Neural cell (in vitro differentiated cells): ENCODE measurements at regions not wholly inside any gene's neighbourhood (a gene's known extent, or its start where the extent isn't known, plus 50 kb on each side); places are given as distances from the start of the nearest gene placed in this dataset.

ENCODE experiments used
- H2AFZ ChIP-seq: fragments of 200-600, 300-800 bp; sonication (generic), shearing (Covaris generic); 2 replicates; pipeline ENCODE4 v1.6.0; 2014; ENCODE audit warnings: low read depth, mild to moderate bottlenecking, antibody characterized with exemption, low read length, moderate library complexity
- H3F3A ChIP-seq: fragments of 200-600 bp; shearing (Covaris generic); 2 replicates; pipeline ENCODE4 v1.6.1; 2016; ENCODE audit warnings: mild to moderate bottlenecking, moderate library complexity, mixed read lengths, antibody characterized with exemption, low read length; ENCODE audit not compliant: insufficient read depth, poor library complexity, severe bottlenecking
- H3K27ac ChIP-seq: fragments of 200-600, 300-800 bp; sonication (generic), shearing (Covaris generic); 2 replicates; pipeline ENCODE4 v1.5.1; 2014; ENCODE audit warnings: mild to moderate bottlenecking, low read length, moderate library complexity
- H3K27me3 ChIP-seq: fragments of 300-800, 200-600 bp; sonication (generic), shearing (Covaris generic); 2 replicates; pipeline ENCODE4 v1.6.0; 2014; ENCODE audit warnings: mild to moderate bottlenecking, low read depth, low read length, moderate library complexity; ENCODE audit not compliant: insufficient read depth
- H3K36me3 ChIP-seq: fragments of 300-800, 200-600 bp; sonication (generic), shearing (Covaris generic); 2 replicates; pipeline ENCODE4 v1.5.1; 2014; ENCODE audit warnings: mild to moderate bottlenecking, antibody characterized with exemption, low read length, moderate library complexity; ENCODE audit not compliant: insufficient read depth
- H3K4me2 ChIP-seq: fragments of 300-800, 200-600 bp; sonication (generic), shearing (Covaris generic); 2 replicates; pipeline ENCODE4 v1.6.0; 2014; ENCODE audit warnings: mild to moderate bottlenecking, low read length
- H3K4me3 ChIP-seq: fragments of 300-800, 200-600 bp; sonication (generic), shearing (Covaris generic); 2 replicates; pipeline ENCODE4 v1.5.1; 2014; ENCODE audit warnings: mild to moderate bottlenecking, low read length, moderate library complexity
- H3K79me2 ChIP-seq: fragments of 200-600 bp; shearing (Covaris generic); replicated peaks from 2 replicates; pipeline ENCODE4 v1.6.0; 2014; ENCODE audit warnings: mild to moderate bottlenecking, low read length, moderate library complexity; ENCODE audit not compliant: insufficient read depth
- H3K9ac ChIP-seq: fragments of 300-800, 200-600 bp; sonication (generic), shearing (Covaris generic); 2 replicates; pipeline ENCODE4 v1.6.1; 2016; ENCODE audit warnings: mild to moderate bottlenecking, low read length, mixed read lengths
- H3K9me2 ChIP-seq: fragments of 200-600 bp; shearing (Covaris generic); 2 replicates; pipeline ENCODE4 v1.6.1; 2016; ENCODE audit warnings: mild to moderate bottlenecking, low read length, mixed read lengths; ENCODE audit not compliant: insufficient read depth
- H3K9me3 ChIP-seq: fragments of 200-600, 300-800 bp; sonication (generic), shearing (Covaris generic); 2 replicates; pipeline ENCODE4 v1.6.1; 2016; ENCODE audit warnings: mild to moderate bottlenecking, mixed run types, low read length, moderate library complexity, mixed read lengths
- H4K20me1 ChIP-seq: fragments of 200-600 bp; shearing (Covaris generic); 2 replicates; pipeline ENCODE4 v1.6.1; 2016; ENCODE audit warnings: mild to moderate bottlenecking, mixed run types; ENCODE audit not compliant: insufficient read depth
- CTCF ChIP-seq: fragments of 450-650 bp; IDR thresholded peaks from 2 replicates; pipeline ENCODE4 v1.5.1; 2014; ENCODE audit warnings: antibody characterized with exemption, mild to moderate bottlenecking, moderate library complexity; ENCODE audit not compliant: poor library complexity, severe bottlenecking
- EP300 ChIP-seq: fragments of 450-650 bp; conservative IDR thresholded peaks from 2 replicates; pipeline ENCODE4 v1.6.1; 2014; ENCODE audit warnings: antibody characterized with exemption, mild to moderate bottlenecking, moderate library complexity; ENCODE audit not compliant: poor library complexity, severe bottlenecking
- EZH2 ChIP-seq: fragments of 200-600, 300-800 bp; shearing (Covaris generic), sonication (generic); IDR thresholded peaks from 2 replicates; pipeline ENCODE4 v1.6.1; 2014; ENCODE audit warnings: antibody characterized with exemption, low read length, borderline replicate concordance, mild to moderate bottlenecking; ENCODE audit not compliant: insufficient read depth, poor library complexity, severe bottlenecking
- MXI1 ChIP-seq: fragments of 450-650 bp; conservative IDR thresholded peaks from 2 replicates; pipeline ENCODE4 v1.6.1; 2014; ENCODE audit warnings: antibody characterized with exemption, mild to moderate bottlenecking; ENCODE audit not compliant: poor library complexity, severe bottlenecking
- POLR2AphosphoS5 ChIP-seq: IDR thresholded peaks from 2 replicates; pipeline ENCODE4 v1.6.1; 2012
- RAD21 ChIP-seq: fragments of 450-650 bp; conservative IDR thresholded peaks from 2 replicates; pipeline ENCODE4 v1.6.1; 2014; ENCODE audit warnings: antibody characterized with exemption, mild to moderate bottlenecking, moderate library complexity
- REST ChIP-seq: IDR thresholded peaks from 2 replicates; pipeline ENCODE4 v1.6.1; 2012; ENCODE audit warnings: borderline replicate concordance
- SMC3 ChIP-seq: fragments of 450-650 bp; conservative IDR thresholded peaks from 2 replicates; pipeline ENCODE4 v1.6.1; 2014; ENCODE audit warnings: antibody characterized with exemption, mild to moderate bottlenecking, moderate library complexity; ENCODE audit not compliant: poor library complexity
- TAF1 ChIP-seq: IDR thresholded peaks from 2 replicates; pipeline ENCODE4 v1.6.1; 2012; ENCODE audit warnings: low read depth

- H3K9ac ChIP-seq: no peak overlapping the region
- H3K4me3 ChIP-seq: no peak overlapping the region
- H3K27ac ChIP-seq: peak overlapping the region; percentile 94
- no peaks in the 10 kb centered on the region for H3K9me3 ChIP-seq
- H3K27me3 ChIP-seq: no peaks in the 10 kb centered on the region
- H3K36me3 ChIP-seq: no peaks in the 10 kb centered on the region
- no peaks in the 10 kb centered on the region for H3K9me2 ChIP-seq
- H2AFZ ChIP-seq: no peak overlapping the region
- no peak overlapping the region for H3K4me2 ChIP-seq
- peaks cover 15% of the 10 kb centered on the region for H3F3A ChIP-seq
- no peaks in the 10 kb centered on the region for H4K20me1 ChIP-seq
- no peak for TF ChIP-seq RAD21
- peak; percentile 64 for TF ChIP-seq EP300
- TF ChIP-seq MXI1: no peak
- peak; percentile 50 for TF ChIP-seq POLR2AphosphoS5
- no peaks in the 10 kb centered on the region for H3K79me2 ChIP-seq
These were observed 67.9 kb upstream of the ANKRD1 start for GRCh38 chr10:90988802-90989201.

GRCh38 chr10:90989378-90989777 lies 68.5 kb upstream of the ANKRD1 start:
- TF ChIP-seq EP300 (no peak), RAD21 (no peak), TAF1 (no peak), POLR2AphosphoS5 (no peak), EZH2 (no peak), MXI1 (no peak), CTCF (no peak), SMC3 (no peak), REST (no peak)
- H3K27ac ChIP-seq: peak overlapping the region; percentile 94
- H3K9ac ChIP-seq: no peak overlapping the region
- H3K9me3 ChIP-seq: no peaks in the 10 kb centered on the region
- H3K79me2 ChIP-seq: no peaks in the 10 kb centered on the region
- peaks cover 10% of the 10 kb centered on the region for H3F3A ChIP-seq
- no peak overlapping the region for H3K4me2 ChIP-seq
- no peak overlapping the region for H2AFZ ChIP-seq
- no peaks in the 10 kb centered on the region for H4K20me1 ChIP-seq
- no peaks in the 10 kb centered on the region for H3K9me2 ChIP-seq
- H3K36me3 ChIP-seq: no peaks in the 10 kb centered on the region
- no peak overlapping the region for H3K4me3 ChIP-seq
- H3K27me3 ChIP-seq: no peaks in the 10 kb centered on the region

- no peak overlapping the region for H3K9ac ChIP-seq
- no peaks in the 10 kb centered on the region for H4K20me1 ChIP-seq
- no peaks in the 10 kb centered on the region for H3K36me3 ChIP-seq
- no peak overlapping the region for H2AFZ ChIP-seq
- no peak overlapping the region for H3K4me2 ChIP-seq
- H3F3A ChIP-seq: no peaks in the 10 kb centered on the region
- TF ChIP-seq RAD21 (no peak), MXI1 (no peak), POLR2AphosphoS5 (no peak), TAF1 (no peak), REST (no peak)
- H3K79me2 ChIP-seq: no peaks in the 10 kb centered on the region
- H3K27ac ChIP-seq: no peak overlapping the region
- no peaks in the 10 kb centered on the region for H3K9me3 ChIP-seq
- H3K9me2 ChIP-seq: no peaks in the 10 kb centered on the region
- H3K4me3 ChIP-seq: no peak overlapping the region
- H3K27me3 ChIP-seq: no peaks in the 10 kb centered on the region
These were observed 71.6 kb upstream of the ANKRD1 start for GRCh38 chr10:90992462-90992861.
